ENCODE measurements at regions not wholly inside any gene's neighbourhood (a gene's known extent, or its start where the extent isn't known, plus 50 kb on each side); places are given as distances from the start of the nearest gene placed in this dataset.

- no peak for TF ChIP-seq CTCF (IDR thresholded peaks at IDR 0.05)
- no peak for TF ChIP-seq EP300 (IDR thresholded peaks at IDR 0.05)
- TF ChIP-seq POLR2A (IDR thresholded peaks at IDR 0.05), result no peak
- TF ChIP-seq POLR2AphosphoS5 (IDR thresholded peaks at IDR 0.05), result no peak
Observed at GRCh38 chrY:8888371-8888770, 448.9 kb upstream of the TSPY4 start.
